Ovary (tissue), 3 donors: ENCODE measurements at regions not wholly inside any gene's neighbourhood (a gene's known extent, or its start where the extent isn't known, plus 50 kb on each side); places are given as distances from the start of the nearest gene placed in this dataset.

Experiments
- EP300 ChIP-seq: sonication (generic); formaldehyde crosslinking; IDR thresholded peaks from one replicate; pipeline ENCODE4 v1.6.1; 2017; ENCODE audit warnings: antibody characterized with exemption
- POLR2A ChIP-seq: fragments of 450-650 bp; IDR thresholded peaks from one replicate; pipeline ENCODE4 v1.6.1; 2017; ENCODE audit warnings: antibody characterized with exemption, mild to moderate bottlenecking, moderate library complexity
- TF ChIP-seq, protein P1 (sequence below), 3 donors: fragments of 450-650 bp in 2 of 3; fragments of 200-600 bp in 1 of 3; IDR thresholded peaks; one replicate each; pipeline versions ENCODE4 v1.5.1 to v1.8.0; 2016 to 2022; ENCODE audit warnings: antibody characterized with exemption in 3 of 3, mild to moderate bottlenecking in 1 of 3
- donor health status: DM: no; HTN: no; CAD: no.

DNA sequence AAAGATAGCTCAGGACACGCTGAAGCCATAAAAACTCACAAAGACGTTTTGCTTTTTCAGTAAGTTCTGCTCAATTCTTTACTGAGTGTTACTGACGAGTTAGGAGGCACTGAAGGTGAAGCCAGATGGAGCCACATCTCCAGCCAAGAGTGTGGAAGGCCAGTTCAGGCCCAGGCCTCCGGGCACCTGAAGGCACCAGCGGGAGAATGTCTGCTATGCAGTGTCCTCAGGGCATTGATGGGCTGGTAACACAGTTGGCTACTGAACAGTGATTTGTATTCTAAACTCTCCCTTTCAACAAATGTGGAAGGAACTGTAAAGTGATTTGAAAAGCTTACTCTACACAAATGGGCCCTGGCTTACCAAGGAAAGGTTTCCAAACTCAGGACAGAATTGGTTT, 64.8 kb upstream of the SVIL start:
- TF ChIP-seq, protein P1, sequence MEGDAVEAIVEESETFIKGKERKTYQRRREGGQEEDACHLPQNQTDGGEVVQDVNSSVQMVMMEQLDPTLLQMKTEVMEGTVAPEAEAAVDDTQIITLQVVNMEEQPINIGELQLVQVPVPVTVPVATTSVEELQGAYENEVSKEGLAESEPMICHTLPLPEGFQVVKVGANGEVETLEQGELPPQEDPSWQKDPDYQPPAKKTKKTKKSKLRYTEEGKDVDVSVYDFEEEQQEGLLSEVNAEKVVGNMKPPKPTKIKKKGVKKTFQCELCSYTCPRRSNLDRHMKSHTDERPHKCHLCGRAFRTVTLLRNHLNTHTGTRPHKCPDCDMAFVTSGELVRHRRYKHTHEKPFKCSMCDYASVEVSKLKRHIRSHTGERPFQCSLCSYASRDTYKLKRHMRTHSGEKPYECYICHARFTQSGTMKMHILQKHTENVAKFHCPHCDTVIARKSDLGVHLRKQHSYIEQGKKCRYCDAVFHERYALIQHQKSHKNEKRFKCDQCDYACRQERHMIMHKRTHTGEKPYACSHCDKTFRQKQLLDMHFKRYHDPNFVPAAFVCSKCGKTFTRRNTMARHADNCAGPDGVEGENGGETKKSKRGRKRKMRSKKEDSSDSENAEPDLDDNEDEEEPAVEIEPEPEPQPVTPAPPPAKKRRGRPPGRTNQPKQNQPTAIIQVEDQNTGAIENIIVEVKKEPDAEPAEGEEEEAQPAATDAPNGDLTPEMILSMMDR (IDR thresholded peaks at IDR 0.05): no peak
- TF ChIP-seq POLR2A (no peak), EP300 (no peak)
